ENCODE measurements at regions not wholly inside any gene's neighbourhood (a gene's known extent, or its start where the extent isn't known, plus 50 kb on each side); places are given as distances from the start of the nearest gene placed in this dataset.

GRCh38 chr2:183798535-183798934, 674.3 kb downstream of the NUP35 start:
- H2AFZ ChIP-seq (ENCODE audit: low read depth, low read length) = no peak overlapping the region
- no TSS peak for BruUV-seq (replicated peaks)
- H3K4me1 ChIP-seq (ENCODE audit: control insufficient read depth, extremely low read depth, insufficient read depth, low read length) = no peaks in the 10 kb centered on the region
- no peaks in the 10 kb centered on the region for H3K9me1 ChIP-seq (replicated peaks; ENCODE audit: control insufficient read depth, extremely low read depth, insufficient read depth, low read length)
- FAIRE-seq (no peak), DNase-seq (ENCODE audit: low read depth, low spot score) (no peak)
- peaks cover 2% of the 10 kb centered on the region for H3K9me3 ChIP-seq (replicated peaks; ENCODE audit: control insufficient read depth, insufficient read depth, low read length)
- TF ChIP-seq POLR2AphosphoS5 (IDR thresholded peaks at IDR 0.05; ENCODE audit: insufficient read depth, low read depth, low read length) (no peak), JUN (IDR thresholded peaks at IDR 0.05; ENCODE audit: borderline replicate concordance, insufficient read depth, insufficient read length, low read depth) (no peak), CTCF (IDR thresholded peaks at IDR 0.05; ENCODE audit: extremely low read depth in 1 of 2, insufficient read depth in 1 of 2, low read depth in 1 of 2, low read length in 2 of 2) (no peak), GATA2 (IDR thresholded peaks at IDR 0.05; ENCODE audit: insufficient read depth, insufficient read length, low read depth, low read length) (no peak), MYC (IDR thresholded peaks at IDR 0.05; ENCODE audit: low read depth, low read length) (no peak), MAX (IDR thresholded peaks at IDR 0.05; ENCODE audit: insufficient read depth, insufficient read length) (no peak), EZH2 (IDR thresholded peaks at IDR 0.05; ENCODE audit: borderline replicate concordance, low read depth, low read length, severe bottlenecking) (no peak), FOS (IDR thresholded peaks at IDR 0.05; ENCODE audit: borderline replicate concordance, insufficient read depth, low read length) (no peak), POLR2A (IDR thresholded peaks at IDR 0.05; ENCODE audit: low read depth, low read length) (no peak)
- dilution Hi-C loops (cut with MboI; ENCODE audit: extremely low pct_ligation_motif_present, low sequenced_read_pairs) = no loop called here
- H3K27ac ChIP-seq (ENCODE audit: insufficient read depth, low read depth, low read length) = no peak overlapping the region
- H3K4me2 ChIP-seq (ENCODE audit: insufficient read depth, low read length) = no peak overlapping the region
- intact Hi-C loops (cut with micrococcal nuclease) = no loop called here
- no peak overlapping the region for H3K4me3 ChIP-seq (replicated peaks in 1 of 3; ENCODE audit: insufficient read depth in 1 of 3, low read depth in 1 of 3, low read length in 3 of 3)
- H4K20me1 ChIP-seq (replicated peaks; ENCODE audit: control insufficient read depth, extremely low read depth, insufficient read depth, low read length) = no peaks in the 10 kb centered on the region
- ChIA-PET CTCF (no interaction called here), POLR2A (no interaction called here)
- H3K9ac ChIP-seq (replicated peaks; ENCODE audit: extremely low read depth, insufficient read depth, low read length) = no peak overlapping the region
- no peaks in the 10 kb centered on the region for H3K36me3 ChIP-seq (ENCODE audit: control insufficient read depth in 2 of 2, extremely low read depth in 1 of 2, insufficient read depth in 2 of 2, low read length in 2 of 2)
- no peaks in the 10 kb centered on the region for H3K27me3 ChIP-seq (ENCODE audit: control insufficient read depth in 2 of 2, insufficient read depth in 2 of 2, low read length in 2 of 2)
- no peaks in the 10 kb centered on the region for H3K79me2 ChIP-seq (ENCODE audit: control insufficient read depth, insufficient read depth, low read length)

Data from endothelial cell of umbilical vein (primary cell).